LoVo (cell line): ENCODE measurements at regions not wholly inside any gene's neighbourhood (a gene's known extent, or its start where the extent isn't known, plus 50 kb on each side); places are given as distances from the start of the nearest gene placed in this dataset.
"Not testable (repeated sequence)": the region's sequence is repeated elsewhere in the genome, so short reads cannot be mapped to it uniquely, and the experiment has no call there.

Experiments
- DNase-seq: peaks from one replicate; pipeline ENCODE4 v3.0.0-alpha.2; 2016; ENCODE audit warnings: low spot score

- no peak for DNase-seq
Observed at GRCh38 chr2:8234757-8235374, 447.0 kb upstream of the ID2 start.

DNA sequence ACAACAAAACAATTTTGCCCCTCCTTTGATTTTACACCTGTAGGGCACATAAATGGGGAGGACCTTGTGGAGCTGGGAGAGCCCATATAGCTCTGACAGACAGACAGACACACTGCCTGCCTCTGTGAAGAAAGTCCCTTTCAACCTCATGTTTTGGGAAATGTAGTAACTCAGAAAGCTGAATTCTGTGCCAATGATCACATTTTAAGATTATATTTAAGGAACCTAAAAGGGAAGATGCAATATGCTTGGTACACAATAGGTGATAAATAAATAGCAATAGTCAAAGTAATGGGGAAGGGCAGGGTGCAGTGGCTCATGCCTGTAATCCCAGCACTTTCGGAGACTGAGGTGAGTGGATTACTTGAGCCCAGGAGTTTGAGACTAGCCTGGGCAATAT, 446.4 kb upstream of the ID2 start:
- DNase-seq, result no peak

- no peak for DNase-seq
Observed at GRCh38 chr2:8236391-8236790, 445.5 kb upstream of the ID2 start.

GRCh38 chr2:8238521-8239230, 443.2 kb upstream of the ID2 start:
- no peak for DNase-seq

GRCh38 chr2:8239531-8240088, 442.2 kb upstream of the ID2 start:
- DNase-seq, result no peak

DNA sequence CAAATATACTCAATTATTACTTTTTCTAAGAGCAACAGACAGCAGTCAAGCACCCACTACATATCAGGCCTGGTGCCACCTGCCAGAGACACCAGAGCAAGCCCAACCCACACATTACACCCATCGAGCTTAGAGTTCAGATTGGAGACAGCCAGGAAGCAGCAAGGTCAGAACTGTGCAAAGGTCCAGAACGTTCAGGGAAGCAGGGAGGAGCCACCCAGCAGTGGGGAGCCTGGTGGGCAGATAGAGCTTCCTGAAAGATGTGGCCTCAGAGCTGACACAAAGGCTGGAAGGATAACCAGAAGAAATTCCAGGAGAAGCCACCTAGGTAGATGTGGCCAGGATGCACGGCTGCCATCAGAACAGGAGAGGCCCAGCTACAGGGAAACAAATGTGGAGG, 440.5 kb upstream of the ID2 start:
- no peak for DNase-seq

GRCh38 chr2:8242739-8243138, 439.1 kb upstream of the ID2 start:
- no peak for DNase-seq

DNA sequence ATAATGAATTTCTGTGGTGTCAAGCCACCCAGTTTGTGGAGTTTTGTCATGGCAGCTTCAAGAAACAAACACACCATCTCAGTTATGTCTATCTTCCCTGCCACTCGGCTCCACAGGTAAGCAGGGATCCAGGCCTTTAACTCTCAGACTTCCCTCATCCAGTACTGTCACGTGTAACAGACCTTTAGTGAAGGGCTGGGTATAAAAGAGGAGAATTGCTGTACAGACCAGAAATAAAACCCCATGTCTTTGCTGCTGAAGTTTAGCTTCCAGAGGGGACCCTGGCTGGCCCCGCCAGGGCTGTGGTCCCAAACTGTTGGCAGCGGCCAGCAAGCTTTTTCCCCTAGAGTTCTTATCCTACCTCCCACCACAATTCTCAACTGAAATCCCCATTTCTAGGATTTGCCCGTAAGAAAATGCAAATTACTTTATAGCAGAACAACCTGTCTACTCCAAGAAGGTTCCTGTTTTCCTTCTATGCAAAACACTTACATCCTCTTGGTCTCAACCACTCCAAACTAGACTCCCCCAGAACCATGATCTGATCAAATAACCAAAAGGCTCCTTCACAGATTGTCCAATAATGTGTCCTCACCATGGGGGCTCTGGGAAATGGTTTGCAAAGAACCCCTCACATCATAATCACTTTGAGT, 438.0 kb upstream of the ID2 start:
- no peak for DNase-seq

GRCh38 chr2:8244639-8245038, 437.2 kb upstream of the ID2 start:
- DNase-seq, result no peak

DNA sequence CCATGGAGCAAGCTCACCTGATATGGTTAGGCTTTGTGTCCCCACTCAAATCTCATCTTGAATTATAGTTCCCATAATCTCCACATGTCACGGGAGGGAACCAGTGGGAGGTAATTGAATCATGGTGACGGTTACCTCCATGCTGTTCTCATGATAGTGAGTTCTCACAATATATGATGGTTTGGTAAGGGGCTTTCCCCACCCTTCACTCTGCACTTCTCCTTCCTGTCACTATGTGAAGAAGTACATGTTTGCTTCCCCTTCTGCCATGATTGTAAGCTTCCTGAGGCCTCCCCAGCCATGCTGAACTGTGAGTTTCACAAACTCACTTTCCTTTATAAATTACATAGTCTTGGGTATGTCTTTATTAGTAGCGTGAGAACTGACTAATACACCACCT, 435.7 kb upstream of the ID2 start:
- DNase-seq, result no peak

DNA sequence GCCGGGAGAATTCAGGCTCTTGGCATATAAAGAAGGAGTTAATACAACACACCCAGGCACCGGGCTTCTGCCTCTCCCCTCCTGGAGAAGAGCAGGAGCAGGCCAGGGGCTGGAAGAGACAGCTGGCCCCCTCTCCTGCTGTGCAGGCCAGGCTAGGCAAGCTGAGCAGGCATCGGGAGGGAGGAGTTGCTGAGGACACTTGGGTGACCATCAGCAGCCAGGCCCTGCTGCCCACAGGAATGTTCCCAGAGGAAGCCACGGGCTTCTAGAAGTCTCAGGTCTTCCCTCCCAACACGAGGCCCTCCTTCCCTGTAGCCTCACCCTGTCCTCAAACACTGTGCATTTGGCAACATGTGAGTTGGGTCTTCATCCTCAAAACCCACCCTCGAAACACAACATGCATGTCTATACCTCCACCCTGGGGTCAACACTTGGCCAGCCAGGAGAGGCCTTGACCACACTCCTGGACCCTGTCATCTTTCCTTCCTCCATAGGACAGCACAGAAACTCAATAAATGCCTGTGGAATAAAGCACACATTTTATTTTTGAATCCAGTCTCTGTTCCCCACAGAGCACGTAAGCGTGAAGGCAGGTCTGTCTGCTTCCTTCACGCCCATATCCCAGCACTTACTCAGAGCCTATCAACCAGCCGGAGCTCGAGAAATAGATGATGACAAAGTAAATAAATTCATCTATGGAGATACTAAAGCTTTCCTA, 433.8 kb upstream of the ID2 start:
- DNase-seq, result no peak

GRCh38 chr2:8248623-8248957, 433.3 kb upstream of the ID2 start:
- DNase-seq, result no peak

GRCh38 chr2:8249141-8249540, 432.7 kb upstream of the ID2 start:
- DNase-seq, result no peak

GRCh38 chr2:8249769-8250168, 432.1 kb upstream of the ID2 start:
- no peak for DNase-seq

DNA sequence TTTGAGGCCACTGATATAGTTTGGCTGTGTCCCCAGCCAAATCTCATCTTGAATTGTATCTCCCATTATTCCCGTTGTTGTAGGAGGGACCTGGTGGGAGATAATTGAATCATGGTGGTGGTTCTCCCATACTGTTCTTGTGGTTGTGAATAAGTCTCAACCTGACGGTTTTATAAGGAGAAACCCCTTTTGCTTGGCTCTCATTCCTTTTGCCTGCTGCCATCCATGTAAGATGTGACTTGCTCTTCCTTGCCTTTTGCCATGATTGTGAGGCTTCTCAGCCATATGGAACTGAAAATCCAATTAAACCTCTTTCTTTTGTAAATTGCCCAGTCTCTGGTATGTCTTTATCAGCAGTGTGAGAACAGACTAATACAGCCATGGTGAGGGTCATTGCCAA, 431.6 kb upstream of the ID2 start:
- not testable (repeated sequence) for DNase-seq

DNA sequence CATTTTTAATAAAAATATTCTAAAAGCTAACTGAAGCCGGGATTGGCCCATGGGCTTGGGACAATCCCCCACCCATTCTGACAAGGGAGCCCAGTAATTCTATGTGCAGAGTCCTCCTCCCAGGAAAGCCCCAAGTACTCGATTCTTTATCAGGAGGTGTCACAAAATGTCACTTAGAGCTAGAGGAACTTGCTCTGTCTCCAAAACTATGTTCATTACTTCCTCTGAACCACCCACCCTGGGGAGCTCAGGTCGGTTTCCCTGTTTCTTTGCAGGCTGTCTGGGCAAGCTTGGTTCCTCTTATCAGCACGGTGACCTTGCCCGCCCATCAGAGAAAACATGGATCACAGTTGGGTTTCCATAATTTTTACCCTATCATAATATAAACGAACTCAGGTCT, 430.6 kb upstream of the ID2 start:
- no peak for DNase-seq

DNA sequence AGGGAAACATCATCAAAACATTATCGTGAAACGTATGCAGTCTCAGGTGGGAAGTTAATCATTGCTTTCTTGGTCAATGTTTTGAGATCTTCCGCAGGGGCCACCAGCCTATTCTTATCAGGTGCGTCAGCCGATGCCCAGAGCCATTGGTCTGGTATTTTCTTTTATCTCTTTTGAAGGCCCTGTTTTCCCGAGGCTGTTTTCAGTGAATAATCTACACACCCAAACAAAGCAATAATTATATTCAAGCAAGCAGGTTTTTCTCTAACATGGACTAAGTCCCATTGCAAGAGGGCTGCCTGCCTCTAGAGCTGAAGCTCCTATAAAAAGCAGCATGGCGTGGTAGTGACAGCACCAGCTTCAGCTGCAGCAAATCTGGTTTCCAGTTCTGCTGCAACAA, 430.0 kb upstream of the ID2 start:
- DNase-seq, result no peak

GRCh38 chr2:8252997-8253694, 428.7 kb upstream of the ID2 start:
- DNase-seq, result no peak

DNA sequence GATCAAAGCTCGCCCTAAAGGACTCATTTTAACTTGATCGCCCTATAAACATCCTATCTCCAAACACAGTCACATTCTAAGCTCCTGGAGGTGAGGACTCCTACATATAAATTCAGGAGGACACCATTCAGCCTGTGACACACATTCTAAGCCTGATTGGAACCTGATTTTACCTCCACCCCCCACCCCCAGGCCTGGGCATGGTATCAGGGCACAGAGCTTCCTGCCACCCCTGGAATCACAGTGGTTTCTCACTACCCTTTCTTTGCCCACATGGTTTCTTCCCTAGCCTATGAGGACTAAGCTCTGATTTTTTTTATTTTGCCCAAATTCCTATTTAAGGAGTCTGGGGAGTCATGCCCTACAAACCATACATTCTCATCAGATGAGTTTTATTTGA, 428.1 kb upstream of the ID2 start:
- no peak for DNase-seq

DNA sequence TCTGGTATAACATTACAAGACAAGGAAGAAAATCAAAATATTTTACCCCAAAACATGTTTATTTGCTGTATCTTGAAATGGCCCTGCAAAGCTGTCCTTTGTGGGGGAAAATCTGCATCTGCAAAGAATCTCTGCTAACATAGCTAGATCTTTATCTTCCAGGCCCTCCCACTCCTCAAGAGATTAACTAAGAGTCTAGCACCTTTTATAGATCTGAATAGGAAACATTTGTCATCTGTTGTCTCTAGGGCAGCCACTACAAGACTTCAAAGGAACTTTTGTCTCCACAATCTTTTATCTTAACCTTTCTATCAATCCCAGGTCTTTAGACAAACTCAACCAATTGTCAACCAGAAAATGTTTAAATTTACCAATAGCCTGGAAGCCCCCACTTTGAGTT, 427.6 kb upstream of the ID2 start:
- not testable (repeated sequence) for DNase-seq

DNA sequence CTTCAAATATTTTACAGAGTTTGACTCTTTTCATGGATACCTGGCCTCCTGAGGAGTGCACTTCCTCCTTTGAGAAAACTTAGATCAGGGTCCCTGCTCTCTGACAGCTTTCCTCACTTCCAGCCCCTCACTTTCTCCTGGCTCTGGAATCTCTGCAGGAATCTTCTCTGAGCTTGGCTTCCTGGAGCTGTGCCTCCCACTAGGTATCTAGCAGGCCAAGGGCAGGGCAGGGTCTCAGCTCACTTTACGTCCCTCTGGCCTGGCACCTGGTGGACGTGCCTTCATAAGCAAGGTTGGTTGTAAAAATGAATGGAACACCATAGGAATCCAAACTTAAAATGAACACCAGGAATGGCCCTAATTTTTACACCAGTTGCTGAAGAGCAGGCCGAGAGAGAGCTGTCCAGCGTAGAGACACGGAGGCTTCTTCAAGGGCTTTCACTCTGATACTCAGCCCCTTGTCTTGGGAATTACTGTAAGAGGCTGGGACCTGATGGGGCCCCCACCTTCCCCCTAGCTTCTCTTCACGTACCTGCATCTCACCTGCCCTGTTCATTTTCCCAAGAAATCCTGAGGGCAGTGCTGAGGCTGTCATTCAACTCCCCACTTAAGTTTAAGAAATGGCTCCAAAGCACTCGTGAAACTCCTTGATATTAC, 426.9 kb upstream of the ID2 start:
- no peak for DNase-seq

DNA sequence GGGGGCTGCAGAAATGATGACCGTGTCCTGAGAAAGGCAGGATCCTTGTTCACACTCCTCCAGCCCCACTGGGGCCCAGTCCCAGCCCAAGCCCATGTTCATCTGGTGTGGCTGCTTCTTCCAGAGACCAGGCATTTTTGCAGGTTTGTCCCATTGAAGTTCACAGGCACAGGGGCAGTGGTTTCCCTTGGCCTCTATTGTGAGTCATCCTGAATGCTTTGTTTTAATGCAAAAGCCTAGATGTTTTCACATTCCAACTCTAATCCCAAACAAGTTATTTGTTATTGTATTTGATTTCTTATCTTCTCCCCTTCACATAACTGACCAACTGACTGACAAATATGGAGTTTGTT, 426.4 kb upstream of the ID2 start:
- no peak for DNase-seq
